ENCODE measurements at regions not wholly inside any gene's neighbourhood (a gene's known extent, or its start where the extent isn't known, plus 50 kb on each side); places are given as distances from the start of the nearest gene placed in this dataset.

- Histone ChIP-seq H2BK20ac (ENCODE audit: low read depth, low read length, poor library complexity, severe bottlenecking) (no peak overlapping the region), H3K79me2 (ENCODE audit: insufficient read depth, low read length) (no peaks in the 10 kb centered on the region), H2BK12ac (ENCODE audit: insufficient read length, low read depth, low read length) (no peak overlapping the region), H2BK120ac (ENCODE audit: low read depth, low read length, poor library complexity, severe bottlenecking) (no peak overlapping the region), H4K8ac (replicated peaks; ENCODE audit: insufficient read length, low read depth, low read length) (no peak overlapping the region), H2AFZ (ENCODE audit: low read length) (no peak overlapping the region), H3K23ac (ENCODE audit: insufficient read length, low read depth, low read length) (no peak overlapping the region), H3K9me3 (ENCODE audit: control insufficient read depth, low read depth, low read length) (no peaks in the 10 kb centered on the region), H3K27me3 (ENCODE audit: insufficient read depth, low read length) (no peaks in the 10 kb centered on the region), H3K9ac (ENCODE audit: extremely low read depth, insufficient read length, low read length) (no peak overlapping the region), H3K56ac (ENCODE audit: insufficient read length, low read depth, low read length) (no peak overlapping the region), H4K91ac (ENCODE audit: insufficient read length, low read depth, low read length) (no peak overlapping the region), H3K14ac (ENCODE audit: insufficient read depth, low read length) (no peak overlapping the region), H3K4me2 (ENCODE audit: insufficient read depth, insufficient read length, low read length) (no peak overlapping the region), H3K27ac (ENCODE audit: insufficient read length, low read depth, low read length) (no peak overlapping the region), H3T11ph (ENCODE audit: low read length) (no peak overlapping the region), H2BK15ac (ENCODE audit: low read depth, low read length) (no peak overlapping the region), H3K18ac (ENCODE audit: insufficient read length, low read depth, low read length) (no peak overlapping the region), H3K4ac (ENCODE audit: low read depth, low read length) (no peak overlapping the region), H4K20me1 (ENCODE audit: control insufficient read depth, insufficient read depth, insufficient read length) (no peaks in the 10 kb centered on the region), H2AK5ac (ENCODE audit: insufficient read length, low read length) (no peak overlapping the region), H3K4me1 (ENCODE audit: insufficient read depth, low read length) (no peaks in the 10 kb centered on the region), H3K23me2 (ENCODE audit: insufficient read length, low read depth, low read length, poor library complexity, severe bottlenecking) (no peaks in the 10 kb centered on the region), H2BK5ac (ENCODE audit: insufficient read length, low read length) (no peak overlapping the region), H4K5ac (ENCODE audit: insufficient read length, low read depth, low read length) (no peak overlapping the region), H3K79me1 (ENCODE audit: insufficient read depth, low read depth, low read length, poor library complexity, severe bottlenecking) (no peaks in the 10 kb centered on the region)
- Mint-ChIP-seq H3K27ac (no peak overlapping the region), H3K27me3 (ENCODE audit: low read depth) (no peaks in the 10 kb centered on the region), H3K4me3 (no peak overlapping the region), H3K36me3 (ENCODE audit: insufficient read depth in 1 of 3, low read depth in 3 of 3) (no peaks in the 10 kb centered on the region; a peak in 1 of 7 replicates), H3K9me3 (no peaks in the 10 kb centered on the region), H3K4me1 (no peaks in the 10 kb centered on the region)
- TF ChIP-seq CTCF (conservative IDR thresholded peaks at IDR 0.05), result no peak
- no peak for DNase-seq
- WGBS (ENCODE audit: extremely low coverage, insufficient read length, low lambda C conversion rate), result no CpG with 5 or more reads among the region's 2 CpGs
These were observed 353.2 kb upstream of the ATP2B1 start for GRCh38 chr12:90061809-90062208.

Measured in H9 (cell line).